ENCODE measurements at regions not wholly inside any gene's neighbourhood (a gene's known extent, or its start where the extent isn't known, plus 50 kb on each side); places are given as distances from the start of the nearest gene placed in this dataset.

DNA sequence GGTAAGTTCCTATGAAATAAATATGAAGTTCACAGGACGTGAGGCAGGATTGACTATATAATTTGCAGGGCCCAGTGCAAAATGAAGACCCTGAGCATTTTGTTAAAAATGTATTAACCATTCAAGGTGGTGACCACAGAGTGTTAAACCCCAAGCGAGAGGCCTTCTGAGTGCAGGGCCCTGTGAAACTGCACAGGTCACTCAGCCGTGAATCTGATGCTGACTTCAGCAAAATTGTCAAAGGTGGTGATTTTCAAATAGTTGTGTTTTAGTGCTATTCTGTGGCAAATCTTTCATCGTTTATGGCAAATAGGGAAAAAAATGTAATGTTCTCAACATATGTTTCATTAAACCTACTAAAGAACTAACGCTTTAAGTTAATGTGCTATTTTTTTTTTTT, 334.0 kb upstream of the NAV3 start:
- no peak for FAIRE-seq
- no peak for DNase-seq (ENCODE audit: low spot score)

DNA sequence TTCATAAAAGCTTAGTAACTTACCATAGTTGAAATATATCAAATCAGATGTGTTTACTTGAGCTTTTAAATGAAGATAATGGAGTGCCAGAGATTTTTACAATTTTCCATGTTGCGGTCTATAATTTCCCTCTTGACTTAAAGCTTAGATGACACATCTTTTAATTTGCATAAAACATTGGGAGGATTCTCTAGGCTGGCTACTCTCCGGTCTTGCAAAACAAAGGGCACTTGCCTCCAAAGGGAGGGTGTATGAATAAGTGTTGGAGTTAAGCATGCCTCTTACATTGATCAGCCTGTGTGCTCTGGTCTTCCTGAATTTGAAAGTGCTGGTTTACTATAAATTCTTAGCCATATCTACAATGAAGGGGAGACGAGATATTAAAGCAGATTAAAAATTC, 336.4 kb upstream of the NAV3 start:
- FAIRE-seq = no peak
- no peak for DNase-seq (ENCODE audit: low spot score)

DNA sequence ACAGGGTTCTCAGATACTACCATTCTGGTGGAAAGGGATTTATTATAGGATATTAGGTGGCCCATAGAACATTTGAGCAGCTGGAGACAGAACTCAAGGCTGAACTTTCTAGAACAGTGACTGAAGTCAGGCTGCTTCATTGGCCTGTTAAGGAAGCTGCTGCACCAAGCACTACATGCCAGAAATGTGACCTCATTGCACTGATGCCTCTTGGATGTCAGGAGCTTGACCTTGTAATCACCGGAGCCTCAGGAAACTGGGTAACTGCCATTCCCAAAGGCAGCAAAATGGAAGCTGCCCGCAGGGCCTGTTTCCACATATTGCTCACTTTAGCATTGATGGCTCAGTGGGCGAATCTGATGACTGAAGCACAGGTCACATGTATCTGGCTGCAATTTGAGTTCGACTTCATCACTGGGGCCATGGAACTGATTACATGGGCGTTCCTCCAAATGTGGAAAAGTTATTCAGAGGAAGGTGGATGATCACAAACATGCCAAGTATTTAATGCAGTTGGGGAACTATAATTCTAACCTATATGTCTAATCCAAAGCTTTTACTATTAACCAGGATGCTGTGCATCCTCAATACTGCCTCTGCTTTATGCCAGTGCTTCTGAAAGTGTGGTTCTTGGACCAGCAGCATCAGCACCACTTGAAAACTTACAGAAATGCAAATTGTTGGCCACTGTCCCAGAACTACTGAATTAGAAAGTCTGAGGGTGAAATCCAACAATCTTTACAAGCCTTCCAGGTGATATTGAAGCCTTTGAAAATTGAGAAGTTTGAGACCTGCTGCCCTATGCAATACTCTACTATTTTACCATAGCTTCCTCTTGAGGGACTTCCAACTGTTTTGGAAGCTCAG, 337.2 kb upstream of the NAV3 start:
- FAIRE-seq = no peak
- no peak for DNase-seq (ENCODE audit: low spot score)

DNA sequence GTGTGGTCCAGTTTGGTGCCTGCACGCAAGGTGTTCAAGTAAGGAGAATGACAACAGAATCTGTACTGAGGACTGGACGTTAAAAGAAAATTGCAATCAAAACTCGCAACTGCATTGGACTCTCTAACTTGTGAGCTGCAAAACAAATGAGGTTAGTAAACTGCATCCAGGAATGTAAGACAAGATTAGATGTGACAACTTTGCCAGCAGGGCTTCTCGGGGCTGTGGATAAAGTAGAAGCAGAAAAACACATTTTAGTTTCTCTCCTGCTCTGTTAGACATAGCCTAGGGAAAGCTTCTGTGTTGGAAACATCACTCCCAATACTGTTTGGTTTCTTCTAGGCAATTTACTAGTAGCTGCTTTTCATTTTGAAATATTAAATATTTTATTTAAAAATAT, 338.2 kb upstream of the NAV3 start:
- DNase-seq (ENCODE audit: low spot score) (no peak), FAIRE-seq (no peak)

DNA sequence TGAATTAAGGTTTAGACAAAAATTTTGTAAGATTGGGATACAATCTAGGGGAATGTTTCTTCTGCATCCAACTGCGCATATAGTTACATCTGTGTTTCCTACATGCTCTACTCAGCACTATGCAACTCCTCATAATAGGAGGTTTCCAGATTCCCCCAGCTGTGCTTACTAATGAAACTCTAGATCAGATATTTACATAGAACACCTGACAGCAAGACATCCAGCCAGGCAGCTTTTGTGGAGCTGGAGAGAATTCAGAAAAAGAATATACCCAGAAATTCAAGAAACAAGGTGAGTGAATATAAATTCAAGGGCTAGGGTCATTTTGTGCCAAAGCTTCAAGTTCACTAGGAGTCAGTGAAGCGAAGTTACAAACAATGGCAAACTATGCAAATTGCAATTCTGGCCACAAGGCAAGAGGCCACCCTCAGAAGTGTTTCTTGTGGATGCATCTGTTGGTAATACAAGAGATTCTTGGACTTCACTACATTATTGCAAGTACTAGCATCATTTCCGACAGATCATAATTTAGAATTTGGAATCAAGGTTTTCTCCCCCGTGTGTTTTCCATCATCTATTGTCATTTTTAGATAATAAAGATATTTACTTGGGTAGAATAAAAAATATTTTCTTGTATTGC, 341.2 kb upstream of the NAV3 start:
- DNase-seq (ENCODE audit: low spot score) (no peak), FAIRE-seq (no peak)

DNA sequence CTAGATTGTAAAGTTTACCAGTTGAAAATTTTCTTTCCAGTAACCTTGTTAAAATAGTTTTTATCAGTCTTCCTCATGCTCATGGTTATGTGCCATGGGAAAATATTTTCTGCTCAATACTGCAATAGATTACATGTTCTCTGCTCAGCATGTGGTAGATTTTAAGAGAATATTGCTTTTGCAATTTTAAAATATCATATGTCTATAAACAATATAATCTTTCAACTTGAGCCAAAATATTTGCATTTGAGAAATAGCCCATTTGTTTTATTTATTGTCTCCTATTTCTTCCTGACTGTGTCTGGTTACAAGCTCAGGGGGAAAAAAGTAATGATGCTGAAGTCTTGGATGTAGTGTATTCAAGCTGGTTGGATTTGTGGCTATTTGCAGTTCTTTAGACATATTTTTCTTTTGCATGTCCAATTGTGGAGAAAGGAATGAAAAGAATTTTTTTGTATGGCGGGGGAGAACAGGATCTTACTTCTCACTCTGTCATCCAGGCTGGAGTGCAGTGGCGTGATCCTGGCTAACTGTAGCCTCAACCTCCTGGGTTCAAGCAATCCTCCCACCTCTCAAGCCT, 342.6 kb upstream of the NAV3 start:
- DNase-seq (ENCODE audit: low spot score) (no peak), FAIRE-seq (no peak)

DNA sequence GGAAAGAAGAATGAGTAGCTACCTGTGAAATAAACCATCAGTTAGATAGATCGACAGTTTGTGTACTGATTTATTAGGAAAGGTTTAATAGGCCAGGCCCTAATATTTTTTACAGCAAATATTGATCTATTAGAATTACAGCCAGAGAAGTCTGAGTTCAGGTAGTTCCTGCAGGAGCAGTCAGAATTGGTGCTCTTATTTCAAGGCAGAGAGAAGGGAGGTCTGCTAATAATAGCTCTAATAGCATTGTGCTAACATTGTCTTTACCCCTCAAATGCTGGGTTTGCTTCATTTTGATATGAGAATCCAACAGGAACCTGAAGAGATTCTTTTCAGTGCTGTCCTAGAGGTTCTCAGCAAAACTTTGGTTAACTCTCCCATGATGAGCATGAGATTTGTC, 343.8 kb upstream of the NAV3 start:
- no peak for FAIRE-seq
- DNase-seq (ENCODE audit: low spot score) = no peak

DNA sequence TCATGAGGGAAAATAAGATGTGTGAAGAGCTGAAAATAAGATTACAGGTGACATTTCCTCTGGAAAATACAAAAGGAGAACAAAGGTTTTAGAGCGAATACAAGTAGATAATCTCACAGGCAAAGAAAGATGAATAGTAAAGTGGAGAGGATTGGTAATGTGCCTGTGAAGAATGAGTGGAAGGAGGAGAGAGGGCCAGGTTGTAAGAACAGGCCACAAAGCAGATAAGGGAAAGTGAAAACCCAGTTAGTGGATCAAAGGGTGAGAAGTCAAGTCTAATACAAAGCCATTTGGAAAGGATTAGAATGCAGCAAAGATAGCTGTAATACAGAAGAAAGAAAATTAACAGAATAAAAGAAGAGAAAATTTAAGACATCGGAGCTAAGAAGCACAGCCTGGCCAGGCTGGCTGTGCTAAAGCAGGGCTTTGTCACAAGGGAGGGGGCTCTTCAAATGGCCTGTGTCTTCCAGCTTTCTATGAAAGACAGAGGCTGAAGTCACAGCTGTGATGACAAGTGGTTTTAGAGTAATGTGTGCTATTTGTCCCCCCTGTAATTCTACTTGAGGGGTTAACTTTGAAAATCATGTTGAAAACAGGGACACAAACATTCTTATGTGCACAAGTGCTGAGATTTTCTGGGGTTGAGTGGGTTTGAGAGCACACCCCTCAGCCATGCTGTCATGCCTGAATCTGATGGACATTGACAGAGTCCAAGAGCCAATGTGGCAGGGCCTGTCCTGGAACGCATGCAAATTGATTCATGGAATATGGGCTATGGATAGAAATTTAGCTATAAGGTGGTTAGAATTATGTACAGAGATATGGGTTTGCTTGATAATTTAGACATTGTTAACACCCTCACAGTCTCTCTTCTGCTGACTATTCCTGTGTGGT, 344.5 kb upstream of the NAV3 start:
- FAIRE-seq (no peak), DNase-seq (ENCODE audit: low spot score) (no peak)

DNA sequence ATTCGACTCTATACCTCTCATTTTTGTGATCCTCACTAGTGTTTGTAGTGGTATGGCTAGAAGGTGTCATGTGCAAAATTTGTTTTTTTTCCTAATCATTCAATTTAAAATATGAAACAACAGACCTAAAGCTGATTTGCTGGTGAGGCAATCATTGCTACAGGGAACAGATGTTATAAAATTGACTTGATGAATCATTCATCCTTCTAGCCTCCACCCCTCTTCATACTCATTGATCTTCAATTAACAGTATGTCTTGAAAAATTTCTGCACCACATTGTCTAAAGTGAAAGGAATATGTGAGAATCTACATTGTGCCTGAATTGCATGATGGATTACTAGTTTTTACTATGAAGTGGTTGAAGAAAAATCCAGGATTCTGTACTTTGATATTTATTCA, 349.0 kb upstream of the NAV3 start:
- DNase-seq (ENCODE audit: low spot score) = no peak
- no peak for FAIRE-seq

DNA sequence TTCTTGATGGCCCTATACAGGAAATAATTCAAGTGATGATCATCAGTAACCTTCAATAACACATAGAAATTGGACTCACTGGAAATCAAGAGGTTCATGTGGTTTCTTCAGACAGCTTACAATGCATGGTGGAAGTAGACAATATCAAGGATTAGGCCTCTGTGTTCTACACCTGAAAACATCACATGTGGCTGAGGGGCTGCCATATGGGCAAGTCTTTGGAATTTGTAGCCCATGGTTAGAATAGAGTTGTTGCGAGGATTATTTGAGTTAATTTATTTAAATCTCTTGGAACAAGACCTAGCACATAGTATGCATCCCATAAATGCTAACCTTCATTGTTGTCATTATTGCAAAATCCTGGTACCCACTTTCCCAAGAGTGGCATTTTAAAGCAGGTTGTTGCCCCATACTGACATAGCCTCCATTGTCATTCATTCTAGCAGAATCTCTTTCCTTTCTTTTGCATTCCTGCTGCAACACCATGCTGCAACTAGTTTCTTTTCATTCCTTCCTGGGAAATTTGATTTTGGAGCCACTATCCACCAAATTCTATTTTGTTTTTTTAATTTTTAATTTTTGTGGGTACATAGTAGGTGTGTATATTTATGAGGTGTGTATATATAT, 352.7 kb upstream of the NAV3 start:
- no peak for DNase-seq (ENCODE audit: low spot score)
- FAIRE-seq = no peak

DNA sequence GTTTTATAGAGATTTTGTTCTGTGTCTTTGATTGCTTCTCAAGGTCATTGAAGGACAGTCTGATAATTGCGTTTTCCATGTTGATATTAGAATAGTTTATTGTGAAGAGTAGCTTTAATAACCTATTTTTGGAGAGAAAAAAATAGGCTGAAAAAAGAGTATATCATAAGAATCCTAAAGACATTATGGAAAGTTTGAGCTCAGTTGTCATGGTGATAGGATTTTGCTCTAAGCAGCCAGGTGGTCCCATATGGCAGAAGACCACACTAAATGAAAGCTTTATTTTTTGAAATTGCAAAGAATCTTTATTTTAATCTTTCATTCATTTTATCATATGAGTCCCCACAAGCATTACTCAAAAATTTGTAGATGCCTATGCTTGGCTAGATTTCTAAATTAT, 358.9 kb upstream of the NAV3 start:
- FAIRE-seq = no peak
- no peak for DNase-seq (ENCODE audit: low spot score)

DNA sequence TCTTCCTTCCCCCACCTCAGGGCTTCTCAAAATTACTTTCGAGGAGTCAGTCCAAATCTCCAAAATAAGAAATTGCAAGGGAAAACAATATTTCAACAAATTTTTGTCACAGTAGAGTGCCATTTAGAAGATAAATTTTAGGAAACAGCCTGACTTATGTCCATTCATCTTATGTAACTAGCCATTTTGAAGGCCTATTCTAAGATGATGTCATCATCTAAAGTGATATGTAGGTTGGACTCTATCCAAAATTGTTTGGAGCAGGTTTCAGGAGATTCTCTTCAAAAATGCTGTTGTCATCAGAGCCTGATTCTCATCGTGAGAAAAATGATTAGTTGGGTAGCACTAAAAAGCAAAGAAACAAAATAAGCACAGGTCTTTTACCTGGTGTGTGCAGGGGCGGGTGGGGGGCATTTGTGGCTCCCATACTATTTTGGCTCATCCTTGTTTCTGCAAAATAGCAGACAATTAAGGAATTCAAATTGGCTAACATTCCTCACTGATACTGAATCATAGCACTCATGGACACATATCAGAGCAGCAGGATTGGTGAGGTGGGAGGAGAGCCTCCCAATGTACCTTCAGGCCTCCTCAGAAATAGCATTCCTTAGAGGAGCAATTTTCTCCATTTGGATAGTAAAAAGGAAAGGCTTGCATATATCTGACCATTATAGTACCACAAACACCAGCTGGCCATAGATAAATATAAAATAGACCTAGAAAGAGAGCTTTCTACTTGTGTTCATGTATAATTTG, 360.9 kb upstream of the NAV3 start:
- DNase-seq (ENCODE audit: low spot score) = no peak
- FAIRE-seq = no peak

DNA sequence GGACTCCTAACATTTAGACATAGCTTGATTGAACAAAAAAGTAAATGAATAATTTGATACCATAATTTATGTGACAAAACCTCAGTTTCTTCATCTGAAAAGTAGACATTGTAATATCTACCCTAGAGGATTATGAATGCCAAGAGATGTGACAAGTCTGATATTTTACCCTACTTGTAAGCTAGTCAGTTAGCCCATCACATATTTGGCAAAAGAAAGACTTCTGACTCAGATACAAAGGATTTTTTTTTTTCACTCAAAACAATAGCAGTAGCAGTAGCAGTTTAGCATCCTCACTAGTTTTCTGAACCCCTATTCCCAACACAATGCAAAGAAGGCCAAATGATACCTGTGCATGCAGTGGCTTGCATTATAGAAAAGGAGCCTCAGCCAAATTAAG, 377.3 kb upstream of the E2F7 start:
- FAIRE-seq (no peak), DNase-seq (ENCODE audit: low spot score) (no peak)

DNA sequence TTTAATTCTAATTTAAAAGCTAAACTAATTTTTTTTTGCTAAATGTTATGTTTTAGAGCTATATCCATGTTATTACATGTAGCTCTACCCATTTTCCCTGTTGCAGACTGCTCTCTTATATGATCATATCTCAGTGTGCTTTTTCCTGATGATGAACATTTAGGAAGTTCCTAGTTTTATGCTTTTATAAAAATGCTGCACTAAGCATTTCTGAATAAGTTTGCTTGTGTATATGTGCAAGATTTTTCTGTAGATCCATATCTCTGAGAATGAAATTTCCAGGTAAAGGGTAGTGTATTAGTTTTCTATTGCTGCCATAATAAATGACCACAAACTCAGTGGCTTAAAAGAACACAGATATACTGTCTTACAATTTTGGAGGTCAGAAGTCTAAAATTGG, 374.4 kb upstream of the E2F7 start:
- FAIRE-seq (no peak), DNase-seq (ENCODE audit: low spot score) (no peak)

DNA sequence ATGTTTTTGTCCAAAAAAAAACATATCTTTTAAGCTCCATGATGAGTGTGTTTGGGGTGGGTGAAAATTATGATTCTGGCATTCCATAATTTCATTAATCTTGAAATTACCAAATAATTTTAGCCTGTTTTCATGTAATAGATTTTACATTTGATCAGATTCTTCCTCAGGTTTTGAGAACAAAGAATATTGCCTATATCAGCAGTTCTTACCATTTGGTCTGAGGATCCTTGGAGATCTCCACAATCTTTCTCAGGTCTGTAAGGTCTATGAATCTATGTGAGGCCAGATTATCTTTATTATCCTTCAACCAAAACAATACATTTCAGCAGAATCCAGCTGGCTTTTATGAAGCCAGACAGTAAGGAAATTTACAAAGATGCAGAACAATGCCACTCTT, 373.3 kb upstream of the E2F7 start:
- no peak for DNase-seq (ENCODE audit: low spot score)
- FAIRE-seq = no peak

DNA sequence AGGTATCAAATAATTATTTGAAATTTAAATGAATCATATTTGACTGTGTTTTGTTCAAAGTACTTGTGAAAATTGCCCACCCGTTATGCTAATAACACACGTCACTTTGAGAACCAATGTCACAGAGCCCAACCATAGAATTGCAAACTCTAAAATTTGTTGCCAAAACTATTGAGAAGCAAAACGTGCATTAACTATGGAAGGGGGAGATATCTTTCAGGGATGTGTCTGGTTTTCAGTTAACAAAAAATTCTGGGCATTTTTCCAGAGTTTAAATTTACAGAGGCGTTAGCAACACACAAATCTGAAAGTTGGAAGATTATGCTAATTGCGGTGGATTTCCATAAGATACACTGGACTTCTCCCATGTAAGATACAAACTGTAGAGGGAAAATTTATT, 371.8 kb upstream of the E2F7 start:
- FAIRE-seq = no peak
- DNase-seq (ENCODE audit: low spot score) = no peak

DNA sequence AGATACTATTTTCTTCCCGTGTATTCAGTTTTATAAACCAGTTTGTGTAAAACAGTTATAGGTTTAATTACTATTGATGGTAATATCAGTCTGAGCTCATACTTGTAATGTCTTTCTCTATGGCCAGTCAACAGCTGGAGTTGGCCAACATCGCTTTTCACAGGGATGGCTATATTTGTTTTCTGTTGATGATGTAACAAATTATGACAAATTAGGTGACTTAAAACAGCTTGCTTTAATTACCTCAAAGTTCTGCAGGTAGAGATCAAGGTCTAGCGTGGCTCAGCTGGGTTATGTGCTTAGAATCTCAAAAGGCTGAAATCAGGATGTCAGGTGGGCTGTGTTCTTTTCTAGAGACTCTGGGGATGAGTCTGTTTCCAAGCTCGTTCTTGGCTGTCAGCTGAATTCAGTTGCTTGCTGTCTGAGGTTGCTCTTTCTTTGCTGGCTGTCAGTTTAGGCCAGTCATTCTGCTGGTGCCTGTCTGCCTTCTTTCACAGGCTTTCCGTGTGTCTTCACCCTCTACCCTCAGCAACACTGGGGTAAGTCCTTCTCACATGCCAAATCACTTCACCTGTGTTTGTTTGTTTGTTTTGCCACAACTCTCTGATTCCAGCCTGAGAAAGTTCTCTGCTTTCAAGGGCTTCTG, 370.2 kb upstream of the E2F7 start:
- FAIRE-seq = no peak

DNA sequence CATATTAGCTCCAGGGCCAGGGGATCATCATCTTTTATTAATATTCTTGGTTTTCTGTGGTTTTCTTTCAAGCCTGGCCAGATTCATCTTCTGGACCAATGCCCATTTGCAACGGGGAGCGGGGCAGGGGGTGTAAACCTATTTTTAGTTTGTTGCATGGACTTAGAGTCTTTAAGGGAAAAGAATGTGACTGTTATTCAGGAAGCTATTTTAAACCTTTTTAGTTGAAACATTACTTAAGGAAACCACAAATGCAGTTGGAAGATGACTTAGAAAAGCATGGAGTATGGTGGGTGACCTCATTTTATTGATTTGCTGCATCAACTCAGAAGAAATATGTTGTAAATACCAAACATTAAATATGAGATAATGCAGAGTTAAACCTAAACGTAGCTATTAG, 368.4 kb upstream of the E2F7 start:
- DNase-seq (ENCODE audit: low spot score) = peak; percentile 3
- FAIRE-seq = no peak

More for the DNA sequence above, 370.2 kb upstream of the E2F7 start:
- no peak for DNase-seq (ENCODE audit: low spot score)

DNA sequence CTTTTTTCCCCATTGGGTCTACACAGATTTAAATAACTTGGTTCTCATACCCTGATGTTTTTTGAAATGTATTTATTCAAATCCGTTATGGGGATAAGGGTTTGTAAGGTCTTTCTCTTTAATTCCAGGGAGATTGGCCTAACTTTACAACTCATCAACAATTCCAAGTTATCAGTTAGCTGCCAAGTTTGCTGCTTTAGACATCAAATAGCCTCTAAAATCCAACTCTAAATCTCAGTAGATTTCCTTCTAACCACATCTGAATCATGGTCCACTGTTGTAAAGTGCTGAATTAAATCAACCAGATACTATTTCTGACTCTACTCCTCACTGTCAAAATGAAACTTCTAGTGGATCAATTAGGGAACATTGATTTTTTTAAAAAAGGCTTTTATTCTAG, 364.1 kb upstream of the E2F7 start:
- DNase-seq (ENCODE audit: low spot score) (no peak), FAIRE-seq (no peak)

DNA sequence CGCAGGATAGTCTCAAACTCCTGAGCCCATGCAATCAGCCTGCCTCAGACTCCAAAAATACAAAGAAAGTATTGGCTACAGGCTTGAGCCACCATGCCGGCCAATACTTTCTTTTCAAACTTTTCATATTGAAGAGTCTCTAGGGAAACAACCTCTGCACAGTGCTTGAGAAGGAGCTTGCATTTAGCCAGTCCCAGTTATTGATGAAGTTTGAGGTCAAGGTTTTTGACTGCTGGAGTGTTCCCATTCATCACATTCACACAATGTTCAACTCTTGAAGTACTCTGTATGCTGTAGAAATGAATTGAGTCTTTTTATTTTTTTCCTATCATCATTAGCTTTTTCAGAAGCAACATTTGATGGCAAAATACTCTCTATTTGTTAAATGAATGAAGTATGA, 355.8 kb upstream of the E2F7 start:
- FAIRE-seq (no peak), DNase-seq (ENCODE audit: low spot score) (no peak)
